B cell (primary cell): ENCODE measurements at regions not wholly inside any gene's neighbourhood (a gene's known extent, or its start where the extent isn't known, plus 50 kb on each side); places are given as distances from the start of the nearest gene placed in this dataset.
"Not testable (repeated sequence)": the region's sequence is repeated elsewhere in the genome, so short reads cannot be mapped to it uniquely, and the experiment has no call there.

Experiments
- ATAC-seq: fragments of 200-7000 bp; cut with Tn5 transposase; one replicate; pipeline ENCODE4 v1.10.0; 2021; ENCODE audit warnings: low read depth, mild to moderate bottlenecking, moderate number of reproducible peaks, moderate library complexity
- CTCF ChIA-PET: fragments of 350-600 bp; sonication (Branson Sonifier 250); formaldehyde crosslinking; loops from one replicate; lab custom pipeline; 2021; ENCODE audit warnings: antibody characterized with exemption, inconsistent platforms; lab: Charles Lee
- POLR2A ChIA-PET: fragments of 350-600 bp; sonication (Branson Sonifier 250); formaldehyde crosslinking; loops from one replicate; lab custom pipeline; 2021; ENCODE audit warnings: antibody characterized with exemption; lab: Charles Lee
- DNase-seq: peaks from one replicate; pipeline ENCODE4 v3.0.0; 2013
- H2AFZ ChIP-seq: 2 replicates; pipeline ENCODE4 v1.6.1; 2012; ENCODE audit warnings: mild to moderate bottlenecking, low read depth, low read length; ENCODE audit not compliant: insufficient read depth, poor library complexity, severe bottlenecking
- H3K27ac ChIP-seq, 2 donors: 1 replicate in 1 of 2; 2 replicates in 1 of 2; pipeline ENCODE4 v1.5.1; 2012 to 2013; ENCODE audit warnings: low read length in 2 of 2, mild to moderate bottlenecking in 2 of 2, moderate library complexity in 1 of 2
- H3K27me3 ChIP-seq, 4 experiments: fragments of 200-600 bp in 1 of 4; sonication (generic) in 1 of 4; replicated peaks in 1 of 4; 1 replicate in 2 of 4; 2 replicates in 2 of 4; pipeline versions ENCODE4 v1.6.1 to v1.7.0; 2013 to 2016; ENCODE audit warnings: low read length in 3 of 4, mild to moderate bottlenecking in 2 of 4, mixed read lengths in 1 of 4, moderate library complexity in 1 of 4; ENCODE audit not compliant: insufficient read depth in 4 of 4, control insufficient read depth in 3 of 4; ENCODE audit errors: control extremely low read depth in 1 of 4
- H3K36me3 ChIP-seq, 2 experiments: replicated peaks in 1 of 2; 1 replicate in 1 of 2; 2 replicates in 1 of 2; pipeline versions ENCODE4 v1.6.1 to v1.7.1; 2013; ENCODE audit warnings: low read length in 1 of 2; ENCODE audit not compliant: insufficient read depth in 2 of 2, control insufficient read depth in 1 of 2; ENCODE audit errors: control extremely low read depth in 1 of 2, extremely low read depth in 1 of 2
- H3K4me1 ChIP-seq, 2 donors: fragments of 200-600 bp in 1 of 2; sonication (generic) in 1 of 2; 1 replicate in 1 of 2; 2 replicates in 1 of 2; pipeline versions ENCODE4 v1.5.1 to v1.6.1; 2013 to 2017; ENCODE audit warnings: low read length in 2 of 2; ENCODE audit not compliant: control insufficient read depth in 2 of 2, insufficient read depth in 2 of 2
- H3K4me2 ChIP-seq: replicated peaks from 2 replicates; pipeline ENCODE3; 2012; ENCODE audit warnings: mild to moderate bottlenecking, low read depth, low read length; ENCODE audit not compliant: poor library complexity, severe bottlenecking
- H3K4me3 ChIP-seq, 5 experiments: fragments of 200-600 bp in 1 of 5; sonication (generic) in 1 of 5; 1 replicate in 3 of 5; 2 replicates in 2 of 5; pipeline versions ENCODE4 v1.5.1 to v1.7.0; 2011 to 2016; ENCODE audit warnings: low read length in 4 of 5, mild to moderate bottlenecking in 4 of 5, low read depth in 2 of 5, control low read depth in 1 of 5, moderate library complexity in 1 of 5; ENCODE audit not compliant: insufficient read depth in 1 of 5; ENCODE audit errors: control extremely low read depth in 1 of 5, extremely low read depth in 1 of 5
- H3K79me2 ChIP-seq: fragments of 200-600 bp; sonication (generic); one replicate; pipeline ENCODE4 v1.6.0; 2016; ENCODE audit warnings: low read length; ENCODE audit not compliant: control insufficient read depth, insufficient read depth
- H3K9ac ChIP-seq: fragments of 200-600 bp; sonication (generic); 2 replicates; pipeline ENCODE4 v1.6.1; 2017; ENCODE audit warnings: mild to moderate bottlenecking, low read length, moderate library complexity
- H3K9me3 ChIP-seq, 3 donors: one replicate each; pipeline versions ENCODE4 v1.6.1 to v1.7.1; 2013; ENCODE audit warnings: low read length in 2 of 3; ENCODE audit not compliant: control insufficient read depth in 2 of 3, insufficient read depth in 1 of 3; ENCODE audit errors: control extremely low read depth in 1 of 3
- H4K20me1 ChIP-seq: 2 replicates; pipeline ENCODE4 v1.6.0; 2012; ENCODE audit warnings: mild to moderate bottlenecking, low read length; ENCODE audit not compliant: insufficient read depth, control insufficient read depth, poor library complexity, severe bottlenecking
- H3K27ac Mint-ChIP-seq: one replicate; pipeline ENCODE4 v1.8.0; 2021; ENCODE audit warnings: mixed read lengths
- H3K27me3 Mint-ChIP-seq: one replicate; pipeline ENCODE4 v1.8.0; 2021; ENCODE audit warnings: mixed read lengths
- H3K4me1 Mint-ChIP-seq: one replicate; pipeline ENCODE4 v1.8.0; 2021; ENCODE audit warnings: mixed read lengths
- H3K4me3 Mint-ChIP-seq: one replicate; pipeline ENCODE4 v1.8.0; 2021; ENCODE audit warnings: mixed read lengths
- H3K9me3 Mint-ChIP-seq: one replicate; pipeline ENCODE4 v1.8.0; 2022; ENCODE audit warnings: mixed read lengths; ENCODE audit not compliant: insufficient read depth
- EZH2 ChIP-seq: IDR thresholded peaks from 2 replicates; pipeline ENCODE4 v1.6.1; 2012; ENCODE audit warnings: borderline replicate concordance, low read depth, mild to moderate bottlenecking, moderate library complexity, low read length; ENCODE audit not compliant: insufficient read depth, poor library complexity, severe bottlenecking
- WGBS: methylation state at CpG from one replicate; pipeline ENCODE4 v1.1.5; 2013; ENCODE audit warnings: missing lambda C conversion rate; ENCODE audit not compliant: insufficient coverage; 5-methylcytosine and 5-hydroxymethylcytosine counted together
- intact Hi-C: fragments of 100-400 bp; cut with micrococcal nuclease; formaldehyde crosslinking; loops from one replicate; pipeline ENCODE4 v1.10.0; 2022
- TF ChIP-seq, protein P1 (sequence below): fragments of 200-600 bp; IDR thresholded peaks from one replicate; pipeline ENCODE4 v1.8.0; 2022; ENCODE audit warnings: antibody characterized with exemption, mild to moderate bottlenecking

DNA sequence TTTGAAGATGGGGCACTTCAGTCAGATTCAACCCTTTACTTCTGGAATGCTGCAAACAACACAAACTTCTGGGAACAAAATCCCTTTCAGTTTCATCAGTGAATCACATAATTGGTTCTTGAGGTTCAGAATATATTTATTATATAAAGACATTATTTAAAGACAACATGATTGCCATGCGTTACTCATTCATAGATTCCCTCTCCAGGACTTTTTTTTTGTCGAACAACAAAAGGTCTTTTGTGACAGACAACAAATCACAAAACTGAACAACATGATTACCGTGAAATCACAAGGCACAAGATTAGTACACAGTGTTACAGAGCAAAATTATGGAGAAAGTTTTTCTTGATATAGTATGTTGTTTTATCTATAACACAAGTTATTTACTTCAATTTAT is 1815.0 kb downstream of the NCAM2 start:
- Histone ChIP-seq H3K27ac (no peak overlapping the region), H3K36me3 (no peaks in the 10 kb centered on the region), H3K4me3 (no peak overlapping the region), H3K9me3 (peaks cover 0 to 4% (median 0%) of the 10 kb centered on the region in 3 donors), H3K79me2 (no peaks in the 10 kb centered on the region), H3K27me3 (no peaks in the 10 kb centered on the region), H3K4me1 (no peaks in the 10 kb centered on the region), H3K4me2 (no peak overlapping the region), H3K9ac (no peak overlapping the region), H4K20me1 (no peaks in the 10 kb centered on the region), H2AFZ (no peak overlapping the region)
- no peaks in the 10 kb centered on the region for H3K27me3 Mint-ChIP-seq
- POLR2A ChIA-PET: no interaction called here
- no peak for DNase-seq
- no peaks in the 10 kb centered on the region for H3K9me3 Mint-ChIP-seq
- CTCF ChIA-PET: no interaction called here
- H3K4me3 Mint-ChIP-seq: no peak overlapping the region
- no peak for TF ChIP-seq EZH2
- TF ChIP-seq, protein P1, sequence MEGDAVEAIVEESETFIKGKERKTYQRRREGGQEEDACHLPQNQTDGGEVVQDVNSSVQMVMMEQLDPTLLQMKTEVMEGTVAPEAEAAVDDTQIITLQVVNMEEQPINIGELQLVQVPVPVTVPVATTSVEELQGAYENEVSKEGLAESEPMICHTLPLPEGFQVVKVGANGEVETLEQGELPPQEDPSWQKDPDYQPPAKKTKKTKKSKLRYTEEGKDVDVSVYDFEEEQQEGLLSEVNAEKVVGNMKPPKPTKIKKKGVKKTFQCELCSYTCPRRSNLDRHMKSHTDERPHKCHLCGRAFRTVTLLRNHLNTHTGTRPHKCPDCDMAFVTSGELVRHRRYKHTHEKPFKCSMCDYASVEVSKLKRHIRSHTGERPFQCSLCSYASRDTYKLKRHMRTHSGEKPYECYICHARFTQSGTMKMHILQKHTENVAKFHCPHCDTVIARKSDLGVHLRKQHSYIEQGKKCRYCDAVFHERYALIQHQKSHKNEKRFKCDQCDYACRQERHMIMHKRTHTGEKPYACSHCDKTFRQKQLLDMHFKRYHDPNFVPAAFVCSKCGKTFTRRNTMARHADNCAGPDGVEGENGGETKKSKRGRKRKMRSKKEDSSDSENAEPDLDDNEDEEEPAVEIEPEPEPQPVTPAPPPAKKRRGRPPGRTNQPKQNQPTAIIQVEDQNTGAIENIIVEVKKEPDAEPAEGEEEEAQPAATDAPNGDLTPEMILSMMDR: no peak
- intact Hi-C loops: no loop called here
- WGBS: no CpG with 5 or more reads among the region's 3 CpGs
- no peak for ATAC-seq
- no peaks in the 10 kb centered on the region for H3K4me1 Mint-ChIP-seq
- no peak overlapping the region for H3K27ac Mint-ChIP-seq

DNA sequence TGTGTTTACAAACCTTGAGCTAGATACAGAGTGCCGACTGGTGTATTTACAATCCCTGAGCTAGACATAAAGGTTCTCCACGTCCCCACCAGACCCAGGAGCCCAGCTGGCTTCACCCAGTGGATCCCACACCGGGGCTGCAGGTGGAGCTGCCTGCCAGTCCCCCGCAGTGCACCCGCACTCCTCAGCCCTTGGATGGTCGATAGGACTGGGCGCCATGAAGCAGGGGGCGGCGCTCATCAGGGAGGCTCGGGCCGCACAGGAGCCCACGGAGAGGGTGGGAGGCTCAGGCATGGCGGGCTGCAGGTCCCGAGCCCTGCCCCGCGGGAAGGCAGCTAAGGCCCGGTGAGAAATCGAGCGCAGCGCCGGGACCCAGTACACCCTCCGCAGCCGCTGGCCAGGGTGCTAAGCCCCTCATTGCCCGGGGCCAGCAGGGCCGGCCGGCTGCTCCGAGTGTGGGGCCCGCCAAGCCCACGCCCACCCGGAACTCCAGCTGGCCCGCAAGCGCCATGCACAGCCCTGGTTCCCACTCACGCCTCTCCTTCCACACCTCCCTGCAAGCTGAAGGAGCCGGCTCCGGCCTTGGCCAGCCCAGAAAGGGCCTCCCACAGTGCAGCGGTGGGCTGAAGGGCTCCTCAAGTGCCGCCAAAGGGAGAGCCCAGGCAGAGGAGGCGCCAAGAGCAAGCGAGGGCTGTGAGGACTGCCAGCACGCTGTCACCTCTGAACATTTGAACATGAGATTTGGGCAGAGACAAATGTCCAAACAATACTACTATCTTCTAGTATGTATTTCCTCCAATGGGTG is 1820.7 kb downstream of the NCAM2 start:
- H4K20me1 ChIP-seq: not testable (repeated sequence)

More for the DNA sequence above, 1820.7 kb downstream of the NCAM2 start:
- H3K79me2 ChIP-seq, intact Hi-C loops, DNase-seq, CTCF ChIA-PET, H3K27me3 Mint-ChIP-seq, H3K4me3 Mint-ChIP-seq, H3K9me3 Mint-ChIP-seq, H3K27ac ChIP-seq, H3K36me3 ChIP-seq, ATAC-seq, H3K4me3 ChIP-seq, H3K4me2 ChIP-seq, H3K9ac ChIP-seq, H2AFZ ChIP-seq, H3K27ac Mint-ChIP-seq, POLR2A ChIA-PET, H3K27me3 ChIP-seq, H3K9me3 ChIP-seq, H3K4me1 Mint-ChIP-seq, H3K4me1 ChIP-seq: not testable (repeated sequence)
- WGBS: 93% methylated on average over 22 of the region's 40 CpGs
